ENCODE measurements at regions not wholly inside any gene's neighbourhood (a gene's known extent, or its start where the extent isn't known, plus 50 kb on each side); places are given as distances from the start of the nearest gene placed in this dataset.

- no peak for TF ChIP-seq CTCF (conservative IDR thresholded peaks at IDR 0.05)
- no peaks in the 10 kb centered on the region for H3K4me1 Mint-ChIP-seq (ENCODE audit: unreplicated experiment)
- peaks cover 6% of the 10 kb centered on the region for H3K9me3 Mint-ChIP-seq
- no peak overlapping the region for H3K4me3 Mint-ChIP-seq
- peaks cover 3% of the 10 kb centered on the region for H3K27me3 Mint-ChIP-seq
- no peak overlapping the region for H3K27ac Mint-ChIP-seq
- DNase-seq (ENCODE audit: extremely low spot score, unreplicated experiment): no peak
- H3K36me3 Mint-ChIP-seq: peaks cover 6% of the 10 kb centered on the region
Measured at GRCh38 chr2:67936969-67937368, 125.8 kb downstream of the C1D start.

DNA sequence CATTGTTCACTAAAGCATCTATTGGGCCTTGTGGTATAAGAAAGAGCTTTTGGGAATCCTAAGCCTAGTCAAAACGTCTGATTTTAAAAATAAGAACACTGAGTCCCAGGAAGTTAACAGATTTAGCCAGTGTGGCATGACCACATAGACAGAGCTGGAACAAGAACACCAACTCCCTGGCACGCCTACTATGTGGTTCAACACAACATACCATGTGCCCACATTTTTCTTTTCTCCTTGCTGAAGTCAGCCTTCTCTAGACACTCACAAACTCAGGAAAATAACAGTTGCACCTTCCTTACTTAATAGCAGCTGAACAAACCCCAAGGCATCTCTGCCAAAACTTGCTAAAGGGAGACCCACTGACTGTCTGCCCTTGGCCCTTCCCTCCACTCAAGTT lies 124.8 kb downstream of the C1D start:
- no peak overlapping the region for H3K4me3 Mint-ChIP-seq
- peaks cover 6% of the 10 kb centered on the region for H3K36me3 Mint-ChIP-seq
- TF ChIP-seq CTCF (conservative IDR thresholded peaks at IDR 0.05): no peak
- no peak overlapping the region for H3K27ac Mint-ChIP-seq
- H3K9me3 Mint-ChIP-seq: peaks cover 7% of the 10 kb centered on the region
- no peak for DNase-seq (ENCODE audit: extremely low spot score, unreplicated experiment)
- H3K4me1 Mint-ChIP-seq (ENCODE audit: unreplicated experiment): no peaks in the 10 kb centered on the region
- no peaks in the 10 kb centered on the region for H3K27me3 Mint-ChIP-seq

DNA sequence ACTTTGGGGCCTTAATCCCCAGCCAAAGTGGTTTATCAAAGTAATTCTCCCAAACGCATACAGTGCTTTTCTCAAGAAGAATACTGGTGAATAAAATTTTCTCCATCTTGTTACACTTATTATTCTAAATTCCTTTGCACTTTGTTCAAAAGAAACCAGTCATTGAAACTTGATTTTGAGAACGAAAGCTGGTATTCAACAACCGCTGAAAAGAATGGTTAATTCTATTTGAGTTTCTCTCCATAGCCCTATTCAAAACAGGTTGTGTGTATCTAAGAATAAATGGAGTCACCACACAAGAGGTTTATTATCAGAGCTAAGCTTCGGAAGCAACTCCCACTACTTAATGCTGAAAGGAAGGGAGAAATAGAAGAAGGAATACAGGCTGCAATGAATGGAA lies 117.7 kb downstream of the C1D start:
- H3K4me3 Mint-ChIP-seq: no peak overlapping the region

DNA sequence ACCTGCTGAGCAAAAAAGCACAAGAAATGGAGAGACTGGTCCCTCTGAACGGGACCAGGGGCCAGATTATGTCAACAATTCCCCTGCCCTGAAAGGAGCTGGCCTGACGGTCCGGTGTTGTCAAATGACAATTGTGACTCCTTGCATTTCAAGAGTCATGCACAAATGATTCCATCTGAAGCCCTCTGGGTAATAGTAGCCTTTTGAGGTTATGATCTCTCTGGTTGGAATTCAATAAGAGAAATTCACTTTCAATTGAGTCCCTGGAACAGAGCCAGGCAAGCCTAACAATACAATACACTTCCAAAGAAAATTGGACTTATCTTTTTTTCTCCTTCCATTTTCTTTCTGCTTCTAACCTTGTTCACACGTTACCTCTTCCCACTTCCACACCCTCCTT lies 116.9 kb downstream of the C1D start:
- TF ChIP-seq CTCF (conservative IDR thresholded peaks at IDR 0.05): no peak

More for the DNA sequence above, 117.7 kb downstream of the C1D start:
- H3K9me3 Mint-ChIP-seq: peaks cover 17% of the 10 kb centered on the region
- no peaks in the 10 kb centered on the region for H3K36me3 Mint-ChIP-seq
- peaks cover 2% of the 10 kb centered on the region for H3K27me3 Mint-ChIP-seq
- peaks cover 5% of the 10 kb centered on the region for H3K4me1 Mint-ChIP-seq (ENCODE audit: unreplicated experiment)
- H3K27ac Mint-ChIP-seq: no peak overlapping the region
- TF ChIP-seq CTCF (conservative IDR thresholded peaks at IDR 0.05): no peak
- no peak for DNase-seq (ENCODE audit: extremely low spot score, unreplicated experiment)

GRCh38 chr2:67948057-67948456 lies 114.7 kb downstream of the C1D start:
- Mint-ChIP-seq H3K27ac (no peak overlapping the region), H3K9me3 (peaks cover 14% of the 10 kb centered on the region), H3K36me3 (no peaks in the 10 kb centered on the region), H3K4me1 (ENCODE audit: unreplicated experiment) (peaks cover 13% of the 10 kb centered on the region), H3K4me3 (no peak overlapping the region), H3K27me3 (peaks cover 2% of the 10 kb centered on the region)
- no peak for TF ChIP-seq CTCF (conservative IDR thresholded peaks at IDR 0.05)
- DNase-seq (ENCODE audit: extremely low spot score, unreplicated experiment): no peak

More for the DNA sequence above, 116.9 kb downstream of the C1D start:
- no peak overlapping the region for H3K4me3 Mint-ChIP-seq
- H3K36me3 Mint-ChIP-seq: no peaks in the 10 kb centered on the region
- H3K4me1 Mint-ChIP-seq (ENCODE audit: unreplicated experiment): peaks cover 6% of the 10 kb centered on the region
- H3K27ac Mint-ChIP-seq: no peak overlapping the region
- peaks cover 15% of the 10 kb centered on the region for H3K9me3 Mint-ChIP-seq
- no peak for DNase-seq (ENCODE audit: extremely low spot score, unreplicated experiment)
- peaks cover 2% of the 10 kb centered on the region for H3K27me3 Mint-ChIP-seq

GRCh38 chr2:67948506-67948905 lies 114.3 kb downstream of the C1D start:
- TF ChIP-seq CTCF (conservative IDR thresholded peaks at IDR 0.05): no peak
- Mint-ChIP-seq H3K4me3 (no peak overlapping the region), H3K27me3 (no peaks in the 10 kb centered on the region), H3K9me3 (peaks cover 10% of the 10 kb centered on the region), H3K4me1 (ENCODE audit: unreplicated experiment) (peaks cover 13% of the 10 kb centered on the region), H3K27ac (no peak overlapping the region), H3K36me3 (no peaks in the 10 kb centered on the region)
- DNase-seq (ENCODE audit: extremely low spot score, unreplicated experiment): no peak

Measured in type B pancreatic cell (in vitro differentiated cells).